ENCODE measurements at regions not wholly inside any gene's neighbourhood (a gene's known extent, or its start where the extent isn't known, plus 50 kb on each side); places are given as distances from the start of the nearest gene placed in this dataset.
A peak's percentile ranks its signal among the peaks of the same experiment; 100 is the strongest.
"Not testable (repeated sequence)": the region's sequence is repeated elsewhere in the genome, so short reads cannot be mapped to it uniquely, and the experiment has no call there.

- DNase-seq = no peak
These were observed 171.4 kb upstream of the SGCD start for GRCh38 chr5:156155598-156155997.

- no peak for DNase-seq
These were observed 162.7 kb upstream of the SGCD start for GRCh38 chr5:156164306-156164705.

GRCh38 chr5:156169495-156169894 lies 157.5 kb upstream of the SGCD start:
- DNase-seq = no peak

- no peak for DNase-seq
These were observed 156.5 kb upstream of the SGCD start for GRCh38 chr5:156170351-156170961.

- DNase-seq = no peak
These were observed 152.7 kb upstream of the SGCD start for GRCh38 chr5:156174225-156174624.

GRCh38 chr5:156178117-156178516 lies 148.8 kb upstream of the SGCD start:
- no peak for DNase-seq

- DNase-seq = no peak
These were observed 145.3 kb upstream of the SGCD start for GRCh38 chr5:156181656-156182055.

- no peak for DNase-seq
These were observed 144.6 kb upstream of the SGCD start for GRCh38 chr5:156182174-156182967.

GRCh38 chr5:156186760-156187159 lies 140.2 kb upstream of the SGCD start:
- DNase-seq = no peak

- no peak for DNase-seq
These were observed 138.9 kb upstream of the SGCD start for GRCh38 chr5:156188016-156188415.

GRCh38 chr5:156189628-156190027 lies 137.3 kb upstream of the SGCD start:
- no peak for DNase-seq

- no peak for DNase-seq
These were observed 135.4 kb upstream of the SGCD start for GRCh38 chr5:156191547-156191946.

GRCh38 chr5:156197042-156197635 lies 129.8 kb upstream of the SGCD start:
- DNase-seq = no peak

- no peak for DNase-seq
These were observed 127.9 kb upstream of the SGCD start for GRCh38 chr5:156199045-156199444.

GRCh38 chr5:156200938-156201787 lies 125.8 kb upstream of the SGCD start:
- DNase-seq = no peak

GRCh38 chr5:156201788-156202403 lies 125.1 kb upstream of the SGCD start:
- no peak for DNase-seq

GRCh38 chr5:156208271-156208670 lies 118.7 kb upstream of the SGCD start:
- DNase-seq = peak; percentile 33

GRCh38 chr5:156218367-156219158 lies 108.4 kb upstream of the SGCD start:
- no peak for DNase-seq

GRCh38 chr5:156219483-156220005 lies 107.4 kb upstream of the SGCD start:
- DNase-seq = no peak

- no peak for DNase-seq
These were observed 105.1 kb upstream of the SGCD start for GRCh38 chr5:156221816-156222215.

GRCh38 chr5:156223547-156223946 lies 103.4 kb upstream of the SGCD start:
- DNase-seq = no peak

- not testable (repeated sequence) for DNase-seq
These were observed 100.5 kb upstream of the SGCD start for GRCh38 chr5:156226485-156226884.

Measured in hematopoietic multipotent progenitor cell treated with erythropoietin and hydrocortisone succinate and interleukin-3 and kit ligand, for 4 days (in vitro differentiated cells).